Activated CD4-positive, alpha-beta T cell treated with anti-CD3 and anti-CD28 coated beads, Interleukin-2, amount 50 U/mL, for 24 hours (primary cell): ENCODE measurements at regions not wholly inside any gene's neighbourhood (a gene's known extent, or its start where the extent isn't known, plus 50 kb on each side); places are given as distances from the start of the nearest gene placed in this dataset.
"Not testable (repeated sequence)": the region's sequence is repeated elsewhere in the genome, so short reads cannot be mapped to it uniquely, and the experiment has no call there.

Experiments
- DNase-seq, 2 donors: peaks; one replicate each; pipeline ENCODE4 v3.0.0-alpha.2; 2020; ENCODE audit warnings: low read depth in 1 of 2, low spot score in 1 of 2

DNA sequence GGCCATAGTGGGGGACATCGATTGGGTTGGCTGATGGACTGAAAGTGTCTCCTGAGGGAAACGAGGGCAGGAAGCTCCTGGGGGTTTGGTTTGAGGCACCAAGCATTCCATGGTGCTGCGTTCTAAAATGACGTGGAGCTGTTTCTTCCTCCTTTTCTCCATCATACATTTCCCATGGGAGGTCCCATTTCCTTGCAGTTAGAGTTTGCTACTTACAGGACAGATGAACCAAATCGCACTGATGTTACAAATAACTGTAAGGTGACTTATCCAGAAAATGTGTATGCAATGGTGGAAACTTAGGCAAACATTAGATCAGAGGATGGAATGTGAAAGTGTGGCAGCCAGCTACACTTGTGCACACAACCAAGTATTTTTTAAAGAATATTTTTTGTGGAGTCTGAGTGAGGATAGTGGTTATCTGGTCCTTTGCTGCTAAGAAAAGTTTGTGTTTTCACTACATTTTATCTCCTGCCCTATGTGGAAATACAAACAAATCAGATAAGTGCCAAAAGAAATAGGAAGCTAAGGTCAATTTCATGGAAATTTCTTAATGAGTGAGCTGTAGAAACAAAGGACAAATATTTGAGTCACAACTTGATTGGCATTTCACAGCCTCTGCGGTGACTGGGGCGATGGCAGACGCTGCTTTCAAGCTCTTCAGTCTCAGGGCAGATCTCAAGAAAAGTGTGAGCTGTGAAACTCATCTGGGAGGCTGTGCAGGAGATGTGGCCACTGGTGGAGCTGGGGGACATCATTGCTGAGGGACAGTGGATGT, 256.2 kb downstream of the TSN start:
- DNase-seq: no peak

GRCh38 chr2:122018736-122019135, 263.3 kb downstream of the TSN start:
- no peak for DNase-seq

GRCh38 chr2:122019724-122020123, 264.3 kb downstream of the TSN start:
- no peak for DNase-seq

DNA sequence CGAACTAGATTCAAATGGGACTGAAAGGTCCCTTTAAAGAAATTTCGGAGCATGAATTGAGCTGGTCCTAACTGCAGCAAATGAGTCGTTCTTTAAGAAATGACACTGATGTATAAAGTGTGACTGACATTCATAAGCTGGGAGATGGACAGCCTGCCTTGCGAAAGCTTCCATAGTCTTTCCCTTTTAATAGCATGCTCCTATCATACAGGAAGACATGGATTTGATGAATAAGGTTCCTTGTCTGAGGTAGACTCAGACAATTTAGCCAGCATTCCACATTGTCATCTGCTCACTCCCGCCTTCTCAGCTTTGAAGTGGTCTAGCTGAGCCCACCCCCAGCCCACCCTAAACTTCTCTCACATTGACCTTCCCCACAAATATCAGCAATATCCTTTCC, 264.9 kb downstream of the TSN start:
- DNase-seq: no peak

DNA sequence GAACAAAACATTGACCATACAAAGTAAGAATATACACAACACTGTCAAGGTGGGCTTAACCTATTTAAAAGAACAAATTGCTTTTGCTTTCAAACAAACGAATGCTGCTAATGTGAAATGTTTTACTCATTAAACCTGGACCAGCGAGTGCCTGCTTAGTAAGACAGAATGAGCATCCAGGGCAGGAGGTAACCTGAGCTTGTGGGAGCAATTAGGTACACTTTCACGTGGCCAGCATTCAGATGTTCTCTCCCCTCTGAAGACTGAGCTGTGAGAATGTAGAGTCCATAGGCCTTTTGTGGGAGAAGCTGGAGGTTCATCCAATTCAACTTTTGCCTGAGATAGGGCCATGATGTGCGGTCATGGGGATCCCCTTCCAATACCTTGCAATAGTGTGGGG, 266.5 kb downstream of the TSN start:
- no peak for DNase-seq

DNA sequence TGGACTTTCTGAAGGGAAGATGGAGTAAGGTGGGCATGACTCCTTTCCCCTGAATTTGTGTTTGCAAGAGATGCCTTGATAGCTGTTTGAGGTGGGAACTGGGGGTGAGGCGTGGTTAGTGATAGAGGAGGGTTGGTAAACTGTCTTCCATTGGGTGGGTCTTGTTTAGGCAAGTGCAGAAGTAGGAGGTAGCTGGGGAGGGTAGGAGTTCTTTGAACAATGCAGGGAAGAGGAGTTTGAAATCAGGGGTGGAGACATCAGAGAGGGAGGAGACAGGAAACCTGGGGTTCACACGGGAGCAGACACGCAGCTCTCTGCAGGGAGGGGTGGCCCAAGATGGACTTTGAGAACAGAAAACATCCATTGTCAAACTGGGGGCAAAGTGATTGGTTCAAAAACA, 267.1 kb downstream of the TSN start:
- DNase-seq: no peak

GRCh38 chr2:122023059-122023864, 267.8 kb downstream of the TSN start:
- DNase-seq: no peak

GRCh38 chr2:122027510-122028217, 272.2 kb downstream of the TSN start:
- DNase-seq: no peak

DNA sequence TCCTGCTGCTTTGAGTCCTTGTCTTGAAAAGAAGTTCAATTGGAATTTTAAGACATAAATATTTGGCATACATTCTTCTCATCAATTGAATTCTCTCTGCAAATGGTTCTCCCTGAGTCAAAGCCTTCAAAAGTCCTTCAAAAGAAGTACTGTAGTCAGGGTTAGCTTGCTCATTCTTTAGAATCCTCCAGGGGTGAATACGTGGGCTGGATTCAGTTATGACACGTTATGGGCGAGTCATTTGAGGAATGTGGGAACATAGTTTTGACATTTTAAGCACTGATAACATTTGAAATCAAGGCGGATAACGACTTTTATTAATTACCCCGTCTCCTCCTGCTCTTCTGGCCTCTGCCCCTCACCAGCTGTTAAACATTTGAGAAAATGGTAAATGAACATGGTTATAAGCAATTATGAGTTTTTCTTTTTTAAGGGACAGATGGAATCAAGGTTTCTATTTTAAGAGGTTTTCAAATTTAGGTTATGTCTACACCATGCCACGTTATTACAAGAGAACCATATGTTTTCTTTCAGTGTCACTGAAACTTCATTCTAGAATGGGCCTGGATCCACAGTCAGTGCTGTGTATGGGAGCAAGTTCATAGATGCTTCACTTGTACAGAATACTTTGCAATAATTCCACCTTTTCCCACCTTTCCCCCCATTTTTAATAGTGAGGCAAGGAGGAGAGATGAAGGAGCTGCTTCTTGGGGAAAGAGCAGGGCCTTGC, 273.1 kb downstream of the TSN start:
- no peak for DNase-seq

GRCh38 chr2:122029456-122029855, 274.0 kb downstream of the TSN start:
- DNase-seq: no peak

DNA sequence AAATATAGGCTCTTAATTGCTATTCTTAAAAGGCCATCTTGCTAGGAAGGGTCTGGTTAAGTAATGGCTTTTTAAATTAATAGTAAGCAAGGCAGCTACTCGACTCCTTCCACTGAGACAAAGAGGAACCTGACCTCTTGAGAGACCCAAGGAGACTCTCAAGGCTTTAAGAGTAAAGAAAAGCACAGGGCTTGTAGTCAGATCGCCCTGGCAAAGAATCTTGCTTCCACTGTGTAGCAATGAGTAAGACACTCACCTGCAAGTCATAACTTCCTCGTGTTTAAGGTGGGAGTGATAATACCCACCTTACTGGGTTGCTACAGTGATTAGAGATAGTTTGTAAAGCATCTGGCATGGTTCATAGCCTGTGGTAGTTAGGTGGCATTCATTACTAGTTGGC, 274.5 kb downstream of the TSN start:
- no peak for DNase-seq

DNA sequence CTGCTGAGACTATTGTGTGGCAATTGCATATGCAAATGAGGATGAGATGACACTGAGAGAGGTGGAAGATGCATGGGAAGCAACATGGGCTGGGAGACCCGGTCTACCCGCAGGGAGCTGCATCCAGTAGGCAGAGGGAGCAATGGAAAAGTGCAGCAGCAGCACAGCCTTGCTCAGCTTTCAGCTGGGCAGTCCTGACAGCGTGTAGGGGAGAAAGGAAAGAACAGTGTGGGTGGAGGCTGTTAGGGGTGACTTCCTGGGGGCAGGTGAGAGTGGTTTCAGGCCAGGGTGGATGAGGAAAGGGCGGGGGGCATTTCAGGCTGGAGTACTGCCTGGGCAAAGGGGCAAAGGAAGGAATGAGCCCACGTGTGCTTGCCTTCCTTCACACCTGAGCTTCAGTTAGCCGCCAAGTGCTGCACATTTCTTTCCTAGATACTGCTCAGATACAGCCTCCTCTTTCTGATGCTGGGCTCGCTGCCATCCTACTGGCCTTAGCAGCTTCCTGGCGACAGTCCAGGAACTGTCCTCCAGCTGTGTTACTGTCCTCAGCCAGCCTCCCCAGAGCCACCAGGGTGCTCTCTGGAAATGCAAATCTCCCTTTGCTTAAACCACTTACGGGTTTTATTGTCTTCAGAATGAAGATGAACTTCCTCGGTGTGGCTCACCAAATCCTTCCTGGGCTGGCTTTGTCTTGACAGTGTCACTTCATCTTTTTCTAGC, 276.3 kb downstream of the TSN start:
- no peak for DNase-seq

- no peak for DNase-seq
Measured at GRCh38 chr2:122032264-122032645, 276.8 kb downstream of the TSN start.

GRCh38 chr2:122033778-122034177, 278.3 kb downstream of the TSN start:
- DNase-seq: no peak

GRCh38 chr2:122034344-122034743, 278.9 kb downstream of the TSN start:
- DNase-seq: no peak

DNA sequence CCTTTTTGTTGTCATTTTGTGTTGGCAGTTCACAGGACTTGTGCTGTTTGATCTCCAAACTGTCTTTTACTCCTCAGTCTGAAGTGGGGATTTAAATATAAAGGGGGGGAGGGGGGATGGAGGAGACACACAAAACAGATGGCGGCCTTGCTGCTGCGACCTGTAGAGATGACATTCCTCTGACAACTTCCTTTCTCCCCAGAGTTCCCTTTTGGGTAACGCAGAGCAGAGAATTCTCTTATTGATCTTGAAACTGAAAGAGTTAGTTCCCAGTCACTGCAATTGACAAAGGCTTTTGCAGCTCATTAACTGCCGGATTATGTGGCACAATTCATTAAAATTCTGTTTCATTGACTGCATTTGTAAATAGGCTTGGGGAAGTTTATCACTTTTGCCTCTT, 279.3 kb downstream of the TSN start:
- no peak for DNase-seq

GRCh38 chr2:122038816-122039215, 283.4 kb downstream of the TSN start:
- not testable (repeated sequence) for DNase-seq

DNA sequence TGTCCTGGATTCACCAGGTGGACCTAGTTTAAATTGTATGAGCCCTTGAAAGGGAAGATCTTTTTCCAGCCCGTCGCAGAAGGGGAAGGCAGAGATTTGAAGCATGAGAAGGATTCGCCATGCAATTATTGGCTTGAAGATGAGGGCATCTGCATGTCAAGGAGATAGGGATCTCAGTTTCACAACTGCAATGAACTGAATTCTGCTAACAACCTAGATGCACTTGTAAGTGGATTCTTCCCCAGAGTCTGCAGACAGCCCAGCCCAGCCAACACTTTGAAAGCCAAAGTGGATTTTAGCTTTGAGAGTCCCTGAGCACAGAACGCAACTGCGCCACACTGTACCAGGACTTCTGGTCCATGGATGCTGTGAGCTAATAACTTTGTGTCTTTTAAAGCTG, 286.0 kb downstream of the TSN start:
- no peak for DNase-seq

GRCh38 chr2:122051659-122052058, 296.2 kb downstream of the TSN start:
- not testable (repeated sequence) for DNase-seq

GRCh38 chr2:122055521-122055931, 300.1 kb downstream of the TSN start:
- no peak for DNase-seq

GRCh38 chr2:122056853-122057252, 301.4 kb downstream of the TSN start:
- no peak for DNase-seq
